B cell (primary cell): ENCODE measurements at regions not wholly inside any gene's neighbourhood (a gene's known extent, or its start where the extent isn't known, plus 50 kb on each side); places are given as distances from the start of the nearest gene placed in this dataset.

Experiments used
- ATAC-seq: fragments of 200-7000 bp; cut with Tn5 transposase; one replicate; pipeline ENCODE4 v1.10.0; 2021; ENCODE audit warnings: low read depth, mild to moderate bottlenecking, moderate number of reproducible peaks, moderate library complexity
- CTCF ChIA-PET: fragments of 350-600 bp; sonication (Branson Sonifier 250); formaldehyde crosslinking; loops from one replicate; lab custom pipeline; 2021; ENCODE audit warnings: antibody characterized with exemption, inconsistent platforms; lab: Charles Lee
- POLR2A ChIA-PET: fragments of 350-600 bp; sonication (Branson Sonifier 250); formaldehyde crosslinking; loops from one replicate; lab custom pipeline; 2021; ENCODE audit warnings: antibody characterized with exemption; lab: Charles Lee
- DNase-seq: peaks from one replicate; pipeline ENCODE4 v3.0.0; 2013
- H2AFZ ChIP-seq: 2 replicates; pipeline ENCODE4 v1.6.1; 2012; ENCODE audit warnings: mild to moderate bottlenecking, low read depth, low read length; ENCODE audit not compliant: insufficient read depth, poor library complexity, severe bottlenecking
- H3K27ac ChIP-seq, 2 donors: 1 replicate in 1 of 2; 2 replicates in 1 of 2; pipeline ENCODE4 v1.5.1; 2012 to 2013; ENCODE audit warnings: low read length in 2 of 2, mild to moderate bottlenecking in 2 of 2, moderate library complexity in 1 of 2
- H3K27me3 ChIP-seq, 4 experiments: fragments of 200-600 bp in 1 of 4; sonication (generic) in 1 of 4; replicated peaks in 1 of 4; 1 replicate in 2 of 4; 2 replicates in 2 of 4; pipeline versions ENCODE4 v1.6.1 to v1.7.0; 2013 to 2016; ENCODE audit warnings: low read length in 3 of 4, mild to moderate bottlenecking in 2 of 4, mixed read lengths in 1 of 4, moderate library complexity in 1 of 4; ENCODE audit not compliant: insufficient read depth in 4 of 4, control insufficient read depth in 3 of 4; ENCODE audit errors: control extremely low read depth in 1 of 4
- H3K36me3 ChIP-seq, 2 experiments: replicated peaks in 1 of 2; 1 replicate in 1 of 2; 2 replicates in 1 of 2; pipeline versions ENCODE4 v1.6.1 to v1.7.1; 2013; ENCODE audit warnings: low read length in 1 of 2; ENCODE audit not compliant: insufficient read depth in 2 of 2, control insufficient read depth in 1 of 2; ENCODE audit errors: control extremely low read depth in 1 of 2, extremely low read depth in 1 of 2
- H3K4me1 ChIP-seq, 2 donors: fragments of 200-600 bp in 1 of 2; sonication (generic) in 1 of 2; 1 replicate in 1 of 2; 2 replicates in 1 of 2; pipeline versions ENCODE4 v1.5.1 to v1.6.1; 2013 to 2017; ENCODE audit warnings: low read length in 2 of 2; ENCODE audit not compliant: control insufficient read depth in 2 of 2, insufficient read depth in 2 of 2
- H3K4me2 ChIP-seq: replicated peaks from 2 replicates; pipeline ENCODE3; 2012; ENCODE audit warnings: mild to moderate bottlenecking, low read depth, low read length; ENCODE audit not compliant: poor library complexity, severe bottlenecking
- H3K4me3 ChIP-seq, 5 experiments: fragments of 200-600 bp in 1 of 5; sonication (generic) in 1 of 5; 1 replicate in 3 of 5; 2 replicates in 2 of 5; pipeline versions ENCODE4 v1.5.1 to v1.7.0; 2011 to 2016; ENCODE audit warnings: low read length in 4 of 5, mild to moderate bottlenecking in 4 of 5, low read depth in 2 of 5, control low read depth in 1 of 5, moderate library complexity in 1 of 5; ENCODE audit not compliant: insufficient read depth in 1 of 5; ENCODE audit errors: control extremely low read depth in 1 of 5, extremely low read depth in 1 of 5
- H3K79me2 ChIP-seq: fragments of 200-600 bp; sonication (generic); one replicate; pipeline ENCODE4 v1.6.0; 2016; ENCODE audit warnings: low read length; ENCODE audit not compliant: control insufficient read depth, insufficient read depth
- H3K9ac ChIP-seq: fragments of 200-600 bp; sonication (generic); 2 replicates; pipeline ENCODE4 v1.6.1; 2017; ENCODE audit warnings: mild to moderate bottlenecking, low read length, moderate library complexity
- H3K9me3 ChIP-seq, 3 donors: one replicate each; pipeline versions ENCODE4 v1.6.1 to v1.7.1; 2013; ENCODE audit warnings: low read length in 2 of 3; ENCODE audit not compliant: control insufficient read depth in 2 of 3, insufficient read depth in 1 of 3; ENCODE audit errors: control extremely low read depth in 1 of 3
- H4K20me1 ChIP-seq: 2 replicates; pipeline ENCODE4 v1.6.0; 2012; ENCODE audit warnings: mild to moderate bottlenecking, low read length; ENCODE audit not compliant: insufficient read depth, control insufficient read depth, poor library complexity, severe bottlenecking
- H3K27ac Mint-ChIP-seq: one replicate; pipeline ENCODE4 v1.8.0; 2021; ENCODE audit warnings: mixed read lengths
- H3K27me3 Mint-ChIP-seq: one replicate; pipeline ENCODE4 v1.8.0; 2021; ENCODE audit warnings: mixed read lengths
- H3K4me1 Mint-ChIP-seq: one replicate; pipeline ENCODE4 v1.8.0; 2021; ENCODE audit warnings: mixed read lengths
- H3K4me3 Mint-ChIP-seq: one replicate; pipeline ENCODE4 v1.8.0; 2021; ENCODE audit warnings: mixed read lengths
- H3K9me3 Mint-ChIP-seq: one replicate; pipeline ENCODE4 v1.8.0; 2022; ENCODE audit warnings: mixed read lengths; ENCODE audit not compliant: insufficient read depth
- CTCF ChIP-seq: fragments of 200-600 bp; IDR thresholded peaks from one replicate; pipeline ENCODE4 v1.8.0; 2022; ENCODE audit warnings: antibody characterized with exemption, mild to moderate bottlenecking
- EZH2 ChIP-seq: IDR thresholded peaks from 2 replicates; pipeline ENCODE4 v1.6.1; 2012; ENCODE audit warnings: borderline replicate concordance, low read depth, mild to moderate bottlenecking, moderate library complexity, low read length; ENCODE audit not compliant: insufficient read depth, poor library complexity, severe bottlenecking
- WGBS: methylation state at CpG from one replicate; pipeline ENCODE4 v1.1.5; 2013; ENCODE audit warnings: missing lambda C conversion rate; ENCODE audit not compliant: insufficient coverage; 5-methylcytosine and 5-hydroxymethylcytosine counted together
- intact Hi-C: fragments of 100-400 bp; cut with micrococcal nuclease; formaldehyde crosslinking; loops from one replicate; pipeline ENCODE4 v1.10.0; 2022

GRCh38 chr1:208374391-208374941 lies 130.3 kb upstream of the PLXNA2 start:
- Mint-ChIP-seq H3K27me3 (peaks cover 19% of the 10 kb centered on the region), H3K4me3 (no peak overlapping the region), H3K9me3 (no peaks in the 10 kb centered on the region), H3K27ac (no peak overlapping the region), H3K4me1 (no peaks in the 10 kb centered on the region)
- no peak for TF ChIP-seq CTCF
- TF ChIP-seq EZH2: no peak
- H3K27me3 ChIP-seq: no peaks in the 10 kb centered on the region
- H2AFZ ChIP-seq: no peak overlapping the region
- POLR2A ChIA-PET: no interaction called here
- no peaks in the 10 kb centered on the region for H3K4me1 ChIP-seq
- no peaks in the 10 kb centered on the region for H3K9me3 ChIP-seq
- H3K36me3 ChIP-seq: no peaks in the 10 kb centered on the region
- H3K27ac ChIP-seq: no peak overlapping the region
- no peaks in the 10 kb centered on the region for H3K79me2 ChIP-seq
- H4K20me1 ChIP-seq: no peaks in the 10 kb centered on the region
- H3K4me3 ChIP-seq: no peak overlapping the region
- CTCF ChIA-PET: no interaction called here
- ATAC-seq (no peak), DNase-seq (no peak)
- 98% methylated on average over 5 of the region's 6 CpGs for WGBS
- intact Hi-C loops: no loop called here
- H3K4me2 ChIP-seq: no peak overlapping the region
- H3K9ac ChIP-seq: no peak overlapping the region

- ATAC-seq: no peak
- H3K27me3 ChIP-seq: peaks cover 0 to 4% (median 0%) of the 10 kb centered on the region in 4 experiments
- no peak for DNase-seq
- no peak overlapping the region for H2AFZ ChIP-seq
- TF ChIP-seq CTCF (no peak), EZH2 (no peak)
- no peaks in the 10 kb centered on the region for H4K20me1 ChIP-seq
- H3K9ac ChIP-seq: no peak overlapping the region
- H3K4me3 ChIP-seq: no peak overlapping the region
- H3K27me3 Mint-ChIP-seq: peaks cover 2% of the 10 kb centered on the region
- ChIA-PET POLR2A (no interaction called here), CTCF (no interaction called here)
- H3K9me3 ChIP-seq: no peaks in the 10 kb centered on the region
- H3K27ac ChIP-seq: no peak overlapping the region
- no peaks in the 10 kb centered on the region for H3K4me1 Mint-ChIP-seq
- H3K4me1 ChIP-seq: no peaks in the 10 kb centered on the region
- H3K36me3 ChIP-seq: no peaks in the 10 kb centered on the region
- no peaks in the 10 kb centered on the region for H3K9me3 Mint-ChIP-seq
- WGBS: 25% methylated on average over 1 of the region's 1 CpG
- no peaks in the 10 kb centered on the region for H3K79me2 ChIP-seq
- H3K27ac Mint-ChIP-seq: no peak overlapping the region
- intact Hi-C loops: no loop called here
- H3K4me3 Mint-ChIP-seq: no peak overlapping the region
- H3K4me2 ChIP-seq: no peak overlapping the region
Observed at GRCh38 chr1:208381481-208381880, 137.3 kb upstream of the PLXNA2 start.
